Lung (tissue), 9 donors: ENCODE measurements at regions not wholly inside any gene's neighbourhood (a gene's known extent, or its start where the extent isn't known, plus 50 kb on each side); places are given as distances from the start of the nearest gene placed in this dataset.
"Not testable (repeated sequence)": the region's sequence is repeated elsewhere in the genome, so short reads cannot be mapped to it uniquely, and the experiment has no call there.

Experiments
- ATAC-seq: fragments of 200-7000 bp; cut with Tn5 transposase; one replicate; pipeline ENCODE4 v1.9.1; 2020; ENCODE audit warnings: moderate number of reproducible peaks; ENCODE audit not compliant: insufficient read depth, low FRiP score
- DNase-seq, 3 donors: peaks; one replicate each; pipeline ENCODE4 v3.0.0-alpha.2; 2013 to 2017
- H3K27ac ChIP-seq, 2 donors: one replicate each; pipeline ENCODE4 v1.5.1; 2013; ENCODE audit warnings: mild to moderate bottlenecking in 2 of 2, moderate library complexity in 2 of 2, control low read depth in 1 of 2, inconsistent platforms in 1 of 2, low read depth in 1 of 2, low read length in 1 of 2
- H3K27me3 ChIP-seq, 3 donors: one replicate each; pipeline ENCODE4 v1.5.1; 2013; ENCODE audit warnings: low read length in 2 of 3; ENCODE audit not compliant: control insufficient read depth in 3 of 3, insufficient read depth in 3 of 3
- H3K36me3 ChIP-seq, 4 donors: one replicate each; pipeline ENCODE4 v1.5.1; 2013; ENCODE audit warnings: low read length in 4 of 4, mild to moderate bottlenecking in 1 of 4, moderate library complexity in 1 of 4; ENCODE audit not compliant: control insufficient read depth in 4 of 4, insufficient read depth in 4 of 4
- H3K4me1 ChIP-seq, 5 donors: one replicate each; pipeline ENCODE4 v1.5.1; 2013; ENCODE audit warnings: low read length in 5 of 5, mild to moderate bottlenecking in 2 of 5, moderate library complexity in 1 of 5; ENCODE audit not compliant: control insufficient read depth in 5 of 5, insufficient read depth in 5 of 5
- H3K4me3 ChIP-seq: one replicate; pipeline ENCODE4 v1.5.1; 2013; ENCODE audit warnings: mild to moderate bottlenecking, control low read depth, moderate library complexity
- H3K9ac ChIP-seq, 2 donors: one replicate each; pipeline ENCODE4 v1.5.1; 2013; ENCODE audit warnings: low read length in 2 of 2, control low read depth in 1 of 2; ENCODE audit not compliant: insufficient read depth in 1 of 2
- H3K9me3 ChIP-seq, 4 donors: one replicate each; pipeline ENCODE4 v1.5.1; 2013; ENCODE audit warnings: low read length in 3 of 4, mild to moderate bottlenecking in 1 of 4, moderate library complexity in 1 of 4; ENCODE audit not compliant: control insufficient read depth in 4 of 4, insufficient read depth in 3 of 4
- WGBS, 2 donors: extraction: QIAGEN DNeasy Blood & Tissue Kit; methylation state at CpG; one replicate each; pipeline ENCODE4 v1.1.7; 2013; 5-methylcytosine and 5-hydroxymethylcytosine counted together
- donor health status: Bipolar disorder and iron deficiency.
- donor health status: healthy.
- donor health status: DM: yes; HTN: yes; CAD: no.

GRCh38 chr15:30735884-30736564 is 110.1 kb downstream of the ARHGAP11B start:
- H3K9me3 ChIP-seq, H3K4me3 ChIP-seq, H3K36me3 ChIP-seq, H3K27ac ChIP-seq, ATAC-seq, H3K4me1 ChIP-seq, H3K9ac ChIP-seq, H3K27me3 ChIP-seq, DNase-seq: not testable (repeated sequence)
- WGBS, 2 donors, result 86 to 97% methylated on average over 9 to 10 of the region's 10 CpGs

GRCh38 chr15:30742796-30743195 is 116.9 kb downstream of the ARHGAP11B start:
- not testable (repeated sequence) for H3K9ac ChIP-seq, ATAC-seq, DNase-seq, H3K27me3 ChIP-seq, H3K36me3 ChIP-seq, H3K4me3 ChIP-seq, H3K27ac ChIP-seq, H3K9me3 ChIP-seq, H3K4me1 ChIP-seq
- 94 to 95% methylated on average over 3 of the region's 3 CpGs for WGBS, 2 donors

- H3K27me3 ChIP-seq, H3K4me3 ChIP-seq, H3K36me3 ChIP-seq, H3K27ac ChIP-seq, H3K9ac ChIP-seq, H3K9me3 ChIP-seq, H3K4me1 ChIP-seq, ATAC-seq, DNase-seq: not testable (repeated sequence)
- WGBS, 2 donors, result 93% methylated on average over 1 of the region's 1 CpG; no CpG with 5 or more reads in 1 of the 2 donors
Measured at GRCh38 chr15:30749048-30749447, 123.1 kb downstream of the ARHGAP11B start.

- not testable (repeated sequence) for DNase-seq, H3K9ac ChIP-seq, H3K27ac ChIP-seq, H3K4me1 ChIP-seq, H3K9me3 ChIP-seq, H3K36me3 ChIP-seq, H3K27me3 ChIP-seq, H3K4me3 ChIP-seq
- ATAC-seq, result peak; percentile 82
- WGBS, 2 donors, result 14 to 22% methylated on average over 3 to 4 of the region's 7 CpGs
Measured at GRCh38 chr15:30755036-30755687, 129.2 kb downstream of the ARHGAP11B start.

- not testable (repeated sequence) for ATAC-seq, H3K9me3 ChIP-seq, H3K4me1 ChIP-seq, H3K36me3 ChIP-seq, DNase-seq, H3K27me3 ChIP-seq, H3K9ac ChIP-seq, H3K27ac ChIP-seq, H3K4me3 ChIP-seq
- WGBS, 2 donors, result 96% methylated on average over 5 of the region's 5 CpGs
Measured at GRCh38 chr15:30760633-30761032, 134.7 kb downstream of the ARHGAP11B start.

- not testable (repeated sequence) for H3K9ac ChIP-seq, H3K9me3 ChIP-seq, H3K27me3 ChIP-seq, H3K36me3 ChIP-seq, H3K27ac ChIP-seq, H3K4me3 ChIP-seq, DNase-seq, ATAC-seq, H3K4me1 ChIP-seq
- 96 to 100% methylated on average over 1 to 3 of the region's 4 CpGs for WGBS, 2 donors
Measured at GRCh38 chr15:30761365-30761764, 135.4 kb downstream of the ARHGAP11B start.

- H3K4me1 ChIP-seq, H3K9ac ChIP-seq, H3K27ac ChIP-seq, H3K36me3 ChIP-seq, DNase-seq, ATAC-seq, H3K4me3 ChIP-seq, H3K9me3 ChIP-seq, H3K27me3 ChIP-seq: not testable (repeated sequence)
- 93 to 96% methylated on average over 11 to 12 of the region's 12 CpGs for WGBS, 2 donors
Measured at GRCh38 chr15:30769390-30770124, 134.2 kb upstream of the FAN1 start.
